Loucy (cell line): ENCODE measurements at regions not wholly inside any gene's neighbourhood (a gene's known extent, or its start where the extent isn't known, plus 50 kb on each side); places are given as distances from the start of the nearest gene placed in this dataset.

Source experiments
- H2AFZ ChIP-seq: fragments of 200-600 bp; sonication (generic); 2 replicates; pipeline ENCODE4 v1.6.0; 2016; ENCODE audit warnings: antibody characterized with exemption, mild to moderate bottlenecking, low read length, moderate library complexity
- H3F3A ChIP-seq: fragments of 200-600 bp; 2 replicates; pipeline ENCODE4 v1.6.0; 2016; ENCODE audit warnings: antibody characterized with exemption, low read depth, mild to moderate bottlenecking
- H3K27me3 ChIP-seq: fragments of 200-600 bp; sonication (generic); 2 replicates; pipeline ENCODE4 v1.6.1; 2014; ENCODE audit warnings: low read length, mild to moderate bottlenecking; ENCODE audit not compliant: insufficient read depth, poor library complexity, severe bottlenecking
- H3K36me3 ChIP-seq: fragments of 200-600 bp; sonication (generic); 2 replicates; pipeline ENCODE4 v1.6.1; 2016; ENCODE audit warnings: low read length; ENCODE audit not compliant: insufficient read depth
- H3K4me1 ChIP-seq: fragments of 200-600 bp; sonication (generic); 2 replicates; pipeline ENCODE4 v1.5.1; 2014; ENCODE audit warnings: low read length, mild to moderate bottlenecking; ENCODE audit not compliant: insufficient read depth, poor library complexity, severe bottlenecking
- H3K4me2 ChIP-seq: fragments of 200-600 bp; sonication (generic); 2 replicates; pipeline ENCODE4 v1.6.0; 2014; ENCODE audit warnings: antibody characterized with exemption, low read length, low read depth, mild to moderate bottlenecking; ENCODE audit not compliant: poor library complexity, severe bottlenecking
- H3K4me3 ChIP-seq: fragments of 200-600 bp; sonication (generic); 2 replicates; pipeline ENCODE4 v1.5.1; 2014; ENCODE audit warnings: low read length, mild to moderate bottlenecking, mixed read lengths; ENCODE audit not compliant: poor library complexity, severe bottlenecking
- H3K79me2 ChIP-seq: fragments of 200-600 bp; sonication (generic); 2 replicates; pipeline ENCODE4 v1.6.1; 2014; ENCODE audit warnings: low read length; ENCODE audit not compliant: insufficient read depth
- H3K9ac ChIP-seq: fragments of 200-600 bp; sonication (generic); 2 replicates; pipeline ENCODE4 v1.6.0; 2014; ENCODE audit warnings: mild to moderate bottlenecking, low read depth, low read length, moderate library complexity; ENCODE audit not compliant: poor library complexity, severe bottlenecking
- H3K9me2 ChIP-seq: fragments of 200-600 bp; sonication (generic); replicated peaks from 2 replicates; pipeline ENCODE4 v1.6.1; 2016; ENCODE audit warnings: low read depth, low read length, mixed read lengths
- H3K9me3 ChIP-seq: fragments of 200-600 bp; sonication (generic); 2 replicates; pipeline ENCODE4 v1.6.1; 2014; ENCODE audit warnings: mild to moderate bottlenecking, antibody characterized with exemption, low read length, low read depth; ENCODE audit not compliant: insufficient read depth
- H4K20me1 ChIP-seq: fragments of 200-600 bp; sonication (generic); 2 replicates; pipeline ENCODE4 v1.6.0; 2014; ENCODE audit warnings: antibody characterized with exemption, low read length, mild to moderate bottlenecking; ENCODE audit not compliant: insufficient read depth, poor library complexity, severe bottlenecking
- CTCF ChIP-seq: fragments of 200-600 bp; sonication (generic); conservative IDR thresholded peaks from 2 replicates; pipeline ENCODE4 v1.5.1; 2014; ENCODE audit warnings: mild to moderate bottlenecking, antibody characterized with exemption, low read length
- EZH2phosphoT487 ChIP-seq: fragments of 200-600 bp; IDR thresholded peaks from 2 replicates; pipeline ENCODE4 v1.6.1; 2018; ENCODE audit warnings: antibody characterized with exemption, mild to moderate bottlenecking, moderate library complexity, borderline replicate concordance

- H3K79me2 ChIP-seq, result no peaks in the 10 kb centered on the region
- H4K20me1 ChIP-seq, result no peaks in the 10 kb centered on the region
- no peak overlapping the region for H3K4me2 ChIP-seq
- no peak overlapping the region for H3K9ac ChIP-seq
- H3K27me3 ChIP-seq, result no peaks in the 10 kb centered on the region
- H3K4me3 ChIP-seq, result no peak overlapping the region
- no peaks in the 10 kb centered on the region for H3K9me3 ChIP-seq
- H3K9me2 ChIP-seq, result no peaks in the 10 kb centered on the region
- no peaks in the 10 kb centered on the region for H3K36me3 ChIP-seq
- H3F3A ChIP-seq, result no peaks in the 10 kb centered on the region
- no peaks in the 10 kb centered on the region for H3K4me1 ChIP-seq
- H2AFZ ChIP-seq, result no peak overlapping the region
- TF ChIP-seq EZH2phosphoT487 (no peak), CTCF (no peak)
These were observed 281.0 kb downstream of the CETN3 start for GRCh38 chr5:90128551-90128950.

GRCh38 chr5:90119531-90119971 is 290.0 kb downstream of the CETN3 start:
- Histone ChIP-seq H3K9me2 (no peaks in the 10 kb centered on the region), H2AFZ (no peak overlapping the region), H3K4me1 (no peaks in the 10 kb centered on the region), H3K27me3 (no peaks in the 10 kb centered on the region), H3K9ac (no peak overlapping the region), H3K4me2 (no peak overlapping the region), H3K9me3 (no peaks in the 10 kb centered on the region), H3F3A (no peaks in the 10 kb centered on the region), H3K79me2 (no peaks in the 10 kb centered on the region), H3K36me3 (no peaks in the 10 kb centered on the region), H3K4me3 (no peak overlapping the region), H4K20me1 (no peaks in the 10 kb centered on the region)
- no peak for TF ChIP-seq EZH2phosphoT487
- no peak for TF ChIP-seq CTCF

GRCh38 chr5:90117005-90117404 is 292.6 kb downstream of the CETN3 start:
- no peaks in the 10 kb centered on the region for H3K36me3 ChIP-seq
- TF ChIP-seq CTCF (no peak), EZH2phosphoT487 (no peak)
- no peak overlapping the region for H3K4me3 ChIP-seq
- no peaks in the 10 kb centered on the region for H3F3A ChIP-seq
- H3K9ac ChIP-seq, result no peak overlapping the region
- no peaks in the 10 kb centered on the region for H3K4me1 ChIP-seq
- no peak overlapping the region for H2AFZ ChIP-seq
- H3K9me2 ChIP-seq, result no peaks in the 10 kb centered on the region
- no peaks in the 10 kb centered on the region for H4K20me1 ChIP-seq
- H3K27me3 ChIP-seq, result no peaks in the 10 kb centered on the region
- no peaks in the 10 kb centered on the region for H3K79me2 ChIP-seq
- no peak overlapping the region for H3K4me2 ChIP-seq
- H3K9me3 ChIP-seq, result no peaks in the 10 kb centered on the region
